PC-9 (cell line): ENCODE measurements at regions not wholly inside any gene's neighbourhood (a gene's known extent, or its start where the extent isn't known, plus 50 kb on each side); places are given as distances from the start of the nearest gene placed in this dataset.

Source experiments
- BruUV-seq: library from RNA; stranded (reverse); fragments of 400-500 nt; replicated peaks from 2 replicates; lab custom pipeline; 2021; lab: Mats Ljungman, UMichigan
- CTCF ChIA-PET: fragments of 300-600 bp; sonication (Branson Sonifier 250); formaldehyde crosslinking; loops from one replicate; lab custom pipeline; 2022; ENCODE audit warnings: antibody characterized with exemption; lab: Charles Lee
- POLR2A ChIA-PET: fragments of 300-600 bp; sonication (Branson Sonifier 250); formaldehyde crosslinking; loops from one replicate; lab custom pipeline; 2022; ENCODE audit warnings: antibody characterized with exemption; ENCODE audit not compliant: unreplicated experiment; lab: Charles Lee
- DNase-seq, 2 experiments: peaks; one replicate each; pipeline versions ENCODE4 v3.0.0 to v3.0.0-alpha.2; 2015 to 2022; ENCODE audit warnings: mixed read lengths in 1 of 2
- H2AFZ ChIP-seq: fragments of 200-600 bp; sonication (generic); 2 replicates; pipeline ENCODE4 v1.8.1; 2017; ENCODE audit warnings: antibody characterized with exemption
- H3F3A ChIP-seq: fragments of 200-600 bp; sonication (generic); 2 replicates; pipeline ENCODE4 v1.8.1; 2017; ENCODE audit warnings: antibody characterized with exemption, mild to moderate bottlenecking, low read depth; ENCODE audit not compliant: insufficient read depth
- H3K27ac ChIP-seq: fragments of 200-600 bp; sonication (generic); 2 replicates; pipeline ENCODE4 v1.6.1; 2016; ENCODE audit warnings: mixed run types
- H3K27me3 ChIP-seq: fragments of 200-600 bp; sonication (generic); 2 replicates; pipeline ENCODE4 v1.6.1; 2016; ENCODE audit warnings: low read depth, mixed run types; ENCODE audit not compliant: insufficient read depth
- H3K36me3 ChIP-seq: fragments of 200-600 bp; sonication (generic); 2 replicates; pipeline ENCODE4 v1.6.1; 2016; ENCODE audit warnings: low read depth, mixed run types
- H3K4me1 ChIP-seq: fragments of 200-600 bp; sonication (generic); replicated peaks from 2 replicates; pipeline ENCODE4 v1.6.1; 2016; ENCODE audit warnings: mixed run types; ENCODE audit not compliant: insufficient read depth
- H3K4me2 ChIP-seq: fragments of 200-600 bp; sonication (generic); 2 replicates; pipeline ENCODE4 v1.6.1; 2017; ENCODE audit warnings: mixed run types
- H3K4me3 ChIP-seq: fragments of 200-600 bp; sonication (generic); 2 replicates; pipeline ENCODE4 v1.6.1; 2016; ENCODE audit warnings: mixed run types
- H3K79me2 ChIP-seq: fragments of 200-600 bp; sonication (generic); 2 replicates; pipeline ENCODE4 v1.6.1; 2017; ENCODE audit warnings: low read depth, mixed run types
- H3K9me2 ChIP-seq: fragments of 200-600 bp; sonication (generic); 2 replicates; pipeline ENCODE4 v1.8.1; 2017; ENCODE audit warnings: mild to moderate bottlenecking; ENCODE audit not compliant: insufficient read depth
- H3K9me3 ChIP-seq: fragments of 200-600 bp; sonication (generic); 2 replicates; pipeline ENCODE4 v1.8.1; 2016; ENCODE audit warnings: low read depth; ENCODE audit not compliant: insufficient read depth
- H4K20me1 ChIP-seq: fragments of 200-600 bp; sonication (generic); 2 replicates; pipeline ENCODE4 v1.8.1; 2017; ENCODE audit not compliant: insufficient read depth
- CTCF ChIP-seq: fragments of 200-600 bp; sonication (generic); conservative IDR thresholded peaks from 2 replicates; pipeline ENCODE4 v1.6.1; 2017; ENCODE audit warnings: mixed run types, antibody characterized with exemption, mild to moderate bottlenecking, moderate library complexity
- EZH2 ChIP-seq: fragments of 200-600 bp; sonication (generic); IDR thresholded peaks from 2 replicates; pipeline ENCODE4 v1.8.0; 2017; ENCODE audit warnings: antibody characterized with exemption, low read depth
- intact Hi-C: fragments of 100-400 bp; cut with micrococcal nuclease; formaldehyde crosslinking; loops from one replicate; pipeline ENCODE4 v1.10.0; 2022; ENCODE audit not compliant: unreplicated experiment

GRCh38 chrX:5730556-5730955, 498.1 kb downstream of the NLGN4X start:
- ChIA-PET CTCF (no interaction called here), POLR2A (no interaction called here)
- Histone ChIP-seq H2AFZ (no peak overlapping the region), H4K20me1 (no peaks in the 10 kb centered on the region), H3K9me3 (no peaks in the 10 kb centered on the region), H3K79me2 (no peaks in the 10 kb centered on the region), H3K4me2 (no peak overlapping the region), H3K27ac (no peak overlapping the region), H3K9me2 (no peaks in the 10 kb centered on the region), H3K4me1 (no peaks in the 10 kb centered on the region), H3K27me3 (no peaks in the 10 kb centered on the region), H3K4me3 (no peak overlapping the region), H3K36me3 (no peaks in the 10 kb centered on the region), H3F3A (no peaks in the 10 kb centered on the region)
- BruUV-seq, result no TSS peak
- no peak for DNase-seq
- TF ChIP-seq EZH2 (no peak), CTCF (no peak)
- intact Hi-C loops, result no loop called here

- no peak overlapping the region for H3K4me3 ChIP-seq
- no peaks in the 10 kb centered on the region for H3K27me3 ChIP-seq
- H3K36me3 ChIP-seq, result no peaks in the 10 kb centered on the region
- BruUV-seq, result no TSS peak
- H3K9me3 ChIP-seq, result no peaks in the 10 kb centered on the region
- no peaks in the 10 kb centered on the region for H3F3A ChIP-seq
- no peaks in the 10 kb centered on the region for H3K4me1 ChIP-seq
- H3K79me2 ChIP-seq, result no peaks in the 10 kb centered on the region
- POLR2A ChIA-PET, result no interaction called here
- CTCF ChIA-PET, result no interaction called here
- H3K9me2 ChIP-seq, result no peaks in the 10 kb centered on the region
- H3K27ac ChIP-seq, result no peak overlapping the region
- TF ChIP-seq EZH2 (no peak), CTCF (no peak)
- H2AFZ ChIP-seq, result no peak overlapping the region
- H3K4me2 ChIP-seq, result no peak overlapping the region
- H4K20me1 ChIP-seq, result no peaks in the 10 kb centered on the region
- intact Hi-C loops, result no loop called here
- DNase-seq, result no peak
Observed at GRCh38 chrX:5726224-5726623, 502.4 kb downstream of the NLGN4X start.

- CTCF ChIA-PET, result no interaction called here
- Histone ChIP-seq H3K79me2 (no peaks in the 10 kb centered on the region), H3K4me1 (no peaks in the 10 kb centered on the region), H3K27me3 (no peaks in the 10 kb centered on the region), H3K4me3 (no peak overlapping the region), H3K27ac (no peak overlapping the region), H3K9me3 (no peaks in the 10 kb centered on the region), H3F3A (no peaks in the 10 kb centered on the region), H2AFZ (no peak overlapping the region), H3K4me2 (no peak overlapping the region), H3K36me3 (no peaks in the 10 kb centered on the region), H3K9me2 (no peaks in the 10 kb centered on the region; the same call in 1 of the 2 replicates), H4K20me1 (no peaks in the 10 kb centered on the region)
- POLR2A ChIA-PET, result no interaction called here
- intact Hi-C loops, result no loop called here
- BruUV-seq, result no TSS peak
- no peak for DNase-seq
- TF ChIP-seq CTCF (no peak), EZH2 (no peak)
Observed at GRCh38 chrX:5724123-5724522, 504.5 kb downstream of the NLGN4X start.
